ENCODE measurements at regions not wholly inside any gene's neighbourhood (a gene's known extent, or its start where the extent isn't known, plus 50 kb on each side); places are given as distances from the start of the nearest gene placed in this dataset.

- Histone ChIP-seq H4K91ac (replicated peaks; ENCODE audit: insufficient read length, low read length) (no peak overlapping the region), H4K20me1 (replicated peaks in 1 of 2; ENCODE audit: control insufficient read depth in 1 of 2, insufficient read depth in 2 of 2, low read length in 2 of 2) (no peaks in the 10 kb centered on the region), H3K79me2 (ENCODE audit: control insufficient read depth in 1 of 2, insufficient read depth in 2 of 2, low read length in 2 of 2) (no peaks in the 10 kb centered on the region), H2AK5ac (ENCODE audit: low read depth, low read length) (no peak overlapping the region), H2BK120ac (replicated peaks; ENCODE audit: low read depth, low read length) (no peak overlapping the region), H2AFZ (ENCODE audit: low read length) (no peak overlapping the region), H2BK15ac (ENCODE audit: low read length) (no peak overlapping the region), H3K4me1 (replicated peaks in 1 of 4; ENCODE audit: control insufficient read depth in 3 of 4, insufficient read depth in 4 of 4, low read length in 3 of 4) (no peaks in the 10 kb centered on the region), H3K4ac (replicated peaks; ENCODE audit: insufficient read length, low read depth, low read length) (no peak overlapping the region), H4K5ac (ENCODE audit: insufficient read length, low read depth, low read length) (no peak overlapping the region), H3K18ac (ENCODE audit: extremely low read depth, low read length) (no peak overlapping the region), H3K9ac (replicated peaks in 1 of 4; ENCODE audit: extremely low read depth in 1 of 4, low read depth in 3 of 4, low read length in 3 of 4) (no peak overlapping the region), H4K8ac (ENCODE audit: extremely low read depth, insufficient read depth, low read length) (no peak overlapping the region), H2BK5ac (ENCODE audit: low read depth, low read length) (no peak overlapping the region), H3K23ac (ENCODE audit: insufficient read length) (no peak overlapping the region), H3K56ac (replicated peaks; ENCODE audit: insufficient read length, low read depth, low read length) (no peak overlapping the region), H2BK12ac (ENCODE audit: low read depth, low read length) (no peak overlapping the region), H3K23me2 (ENCODE audit: low read depth, low read length) (no peaks in the 10 kb centered on the region), H3K9me3 (ENCODE audit: insufficient read depth in 2 of 2, low read depth in 1 of 2, low read length in 1 of 2) (no peaks in the 10 kb centered on the region), H3K27me3 (replicated peaks in 1 of 4; ENCODE audit: control insufficient read depth in 3 of 4, extremely low read depth in 1 of 4, insufficient read depth in 3 of 4, low read length in 3 of 4) (no peaks in the 10 kb centered on the region), H3K79me1 (ENCODE audit: low read depth, low read length) (no peaks in the 10 kb centered on the region), H3K14ac (ENCODE audit: insufficient read length) (no peak overlapping the region), H2BK20ac (ENCODE audit: low read length) (no peak overlapping the region), H3K36me3 (ENCODE audit: control insufficient read depth in 2 of 4, insufficient read depth in 4 of 4, low read length in 3 of 4) (no peaks in the 10 kb centered on the region), H3K4me3 (ENCODE audit: extremely low read depth in 1 of 4, insufficient read depth in 2 of 4, low read depth in 3 of 4, low read length in 4 of 4) (no peak overlapping the region), H3K27ac (ENCODE audit: low read depth, low read length) (no peak overlapping the region), H3K4me2 (ENCODE audit: insufficient read depth in 1 of 2, low read depth in 2 of 2, low read length in 2 of 2) (no peak overlapping the region)
- CTCF ChIA-PET (ENCODE audit: partially characterized antibody), result no interaction called here
- DNase-seq (ENCODE audit: low read depth in 1 of 2, low spot score in 2 of 2) (no peak), FAIRE-seq (no peak)
- 90% methylated on average over 3 of the region's 3 CpGs; no CpG with 5 or more reads in 1 of the 2 experiments for WGBS, 2 experiments (ENCODE audit: extremely low coverage in 1 of 2, insufficient coverage in 1 of 2, insufficient read length in 1 of 2, insufficient replicate concordance in 2 of 2, low coverage in 1 of 2, low lambda C conversion rate in 2 of 2, missing lambda C conversion rate in 1 of 2)
- no peak for TF ChIP-seq RFX5 (IDR thresholded peaks at IDR 0.05; ENCODE audit: borderline replicate concordance, low read depth, low read length)
- TF ChIP-seq CTBP2 (IDR thresholded peaks at IDR 0.05; ENCODE audit: borderline replicate concordance, insufficient read depth, insufficient read length, low read length), result no peak
- TF ChIP-seq KDM5A (IDR thresholded peaks at IDR 0.05; ENCODE audit: low read length), result no peak
- no peak for TF ChIP-seq BACH1 (IDR thresholded peaks at IDR 0.05; ENCODE audit: low read length)
- TF ChIP-seq KDM4A (IDR thresholded peaks at IDR 0.05; ENCODE audit: low read depth, low read length, severe bottlenecking), result no peak
- POLR2A ChIA-PET (ENCODE audit: partially characterized antibody), result no interaction called here
Measured at GRCh38 chr10:25797888-25798429, 136.1 kb upstream of the MYO3A start.
